Activated T-cell treated with anti-CD3 and anti-CD28 coated beads, Interleukin-2, amount 50 U/mL, for 48 hours (primary cell): ENCODE measurements at regions not wholly inside any gene's neighbourhood (a gene's known extent, or its start where the extent isn't known, plus 50 kb on each side); places are given as distances from the start of the nearest gene placed in this dataset.

Source experiments
- DNase-seq, 2 experiments: peaks; one replicate each; pipeline ENCODE4 v3.0.0-alpha.2; 2020

DNA sequence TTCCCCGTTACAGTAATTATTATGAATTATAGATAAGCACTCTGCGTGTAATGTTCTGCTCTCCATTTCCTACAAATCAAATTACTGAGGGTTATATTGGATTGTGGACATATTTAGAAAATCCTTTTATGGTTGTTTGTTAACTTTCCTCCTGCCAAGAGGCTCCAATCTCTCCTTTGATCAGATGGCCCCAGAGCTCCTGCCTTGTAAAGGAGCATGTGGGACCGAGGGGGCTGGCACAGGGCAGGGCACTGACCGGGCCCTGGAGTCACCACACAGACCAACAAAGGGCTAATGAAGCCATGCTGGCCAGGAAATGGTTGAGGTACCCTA is 415.9 kb downstream of the EFNA5 start:
- no peak for DNase-seq

DNA sequence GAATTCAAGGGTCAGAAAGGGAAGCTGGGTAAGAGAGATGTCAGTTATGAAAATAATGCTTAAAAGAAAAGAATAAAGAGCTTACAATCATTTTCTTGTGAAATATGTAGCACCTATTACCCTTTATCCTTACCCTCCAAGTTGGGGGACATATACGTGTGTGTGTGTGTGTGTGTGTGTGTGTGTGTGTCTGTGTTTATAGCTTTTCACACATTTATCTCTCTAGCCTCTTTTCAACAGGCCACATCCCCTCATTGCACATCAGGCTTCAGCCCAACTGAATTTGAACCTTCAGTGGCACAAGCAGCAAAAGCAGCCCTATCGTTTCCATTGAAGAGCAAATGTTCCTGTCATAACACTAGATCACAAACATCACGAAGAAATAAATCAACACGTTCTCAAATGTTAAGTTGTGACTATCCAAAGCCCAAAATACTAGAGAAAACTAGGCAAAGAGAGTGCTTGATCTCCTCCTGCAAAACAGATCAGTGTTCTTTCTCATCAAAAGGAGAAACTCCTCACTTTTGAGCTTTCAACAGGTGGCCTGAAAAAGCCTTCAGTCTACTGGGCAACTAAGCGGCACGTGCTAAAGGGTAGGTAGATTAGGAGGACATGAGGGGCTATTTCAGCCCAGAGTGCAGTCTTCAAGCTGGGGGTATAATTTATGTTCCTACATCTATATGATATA is 416.4 kb downstream of the EFNA5 start:
- DNase-seq, result no peak

DNA sequence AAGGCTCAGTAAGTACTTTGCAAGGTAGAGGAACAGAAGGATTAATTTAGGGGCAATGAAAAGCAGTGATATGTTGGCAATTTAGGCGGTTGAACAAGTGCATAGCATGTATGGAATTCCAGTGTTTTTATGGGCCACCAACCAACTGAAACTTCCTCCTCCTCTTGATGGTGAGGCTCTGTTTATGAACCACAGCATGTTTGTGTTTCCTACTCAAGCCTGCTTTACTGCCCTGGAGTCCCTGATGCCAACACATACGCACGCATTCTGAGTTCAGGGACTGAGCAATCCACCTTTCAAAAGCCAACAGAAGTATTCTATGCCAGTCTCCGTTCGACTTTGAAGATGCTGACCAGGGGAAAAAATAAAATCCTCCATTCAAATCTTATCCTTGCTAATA is 417.5 kb downstream of the EFNA5 start:
- no peak for DNase-seq

DNA sequence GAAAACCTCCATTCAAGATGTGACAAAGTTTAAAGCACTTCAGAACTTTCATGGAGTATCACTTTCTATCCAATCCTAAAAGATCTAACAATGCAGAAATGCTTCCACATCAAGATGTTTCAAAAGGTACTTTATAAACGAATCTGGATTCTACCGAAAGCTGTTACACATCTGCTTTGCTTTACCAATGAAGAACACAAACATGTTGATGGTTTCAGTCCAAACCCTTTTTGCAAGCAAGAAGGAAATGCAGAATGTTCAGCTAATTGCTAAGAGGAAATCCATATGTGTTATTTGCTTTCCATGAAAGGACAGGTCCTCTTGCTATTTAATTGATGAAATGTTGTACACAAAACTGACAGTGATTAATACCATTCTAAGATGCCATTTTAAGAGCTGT is 419.6 kb downstream of the EFNA5 start:
- no peak for DNase-seq

DNA sequence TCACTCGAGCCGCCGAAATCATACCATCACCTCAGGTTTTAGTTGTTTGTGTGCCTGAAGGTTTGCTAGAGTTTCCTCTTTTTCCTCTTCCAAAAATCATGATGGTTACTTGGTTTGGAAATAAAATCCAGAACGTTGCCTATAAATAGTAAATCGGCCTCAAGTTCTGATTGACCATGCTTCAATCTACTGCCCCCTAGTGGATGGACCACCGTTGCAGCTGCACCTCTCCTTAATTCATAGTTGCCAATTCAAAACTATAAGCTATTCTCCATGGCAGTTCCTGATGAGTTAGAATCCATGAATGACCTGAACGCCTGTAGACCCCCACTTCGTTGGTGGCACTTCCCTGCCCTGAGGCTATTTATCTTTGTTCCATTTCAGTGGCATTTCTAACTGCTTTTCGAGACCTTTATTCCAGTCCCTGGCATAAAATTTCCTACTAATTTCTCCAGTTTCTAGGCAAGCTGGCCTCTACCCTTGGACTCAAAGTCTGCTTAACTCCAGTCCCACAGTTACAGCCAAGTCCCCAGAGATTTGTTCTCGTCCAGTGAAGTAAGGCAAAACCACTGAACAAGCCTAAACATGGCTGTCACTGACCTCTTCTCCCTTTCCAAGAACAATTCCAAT is 422.6 kb downstream of the EFNA5 start:
- DNase-seq, result peak; percentile 55 to 56

DNA sequence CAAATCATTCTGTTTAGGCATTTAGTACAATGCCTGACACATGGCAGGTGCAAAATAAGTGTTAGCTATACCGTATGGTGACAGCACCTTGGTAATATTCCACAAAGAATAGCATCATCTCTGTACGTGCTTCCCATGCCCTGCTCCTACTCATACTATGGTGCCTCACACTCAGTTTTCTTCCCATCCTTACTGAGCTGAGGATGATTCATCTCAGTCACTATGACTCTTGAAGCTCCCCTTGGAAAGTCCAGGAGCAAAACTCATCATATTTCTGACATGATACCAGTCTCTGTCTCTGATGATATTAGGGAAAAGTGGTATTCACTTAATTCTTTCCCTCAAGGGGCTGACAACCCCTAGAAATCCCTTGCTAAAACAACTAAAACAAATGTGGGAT is 423.3 kb downstream of the EFNA5 start:
- DNase-seq, result no peak

DNA sequence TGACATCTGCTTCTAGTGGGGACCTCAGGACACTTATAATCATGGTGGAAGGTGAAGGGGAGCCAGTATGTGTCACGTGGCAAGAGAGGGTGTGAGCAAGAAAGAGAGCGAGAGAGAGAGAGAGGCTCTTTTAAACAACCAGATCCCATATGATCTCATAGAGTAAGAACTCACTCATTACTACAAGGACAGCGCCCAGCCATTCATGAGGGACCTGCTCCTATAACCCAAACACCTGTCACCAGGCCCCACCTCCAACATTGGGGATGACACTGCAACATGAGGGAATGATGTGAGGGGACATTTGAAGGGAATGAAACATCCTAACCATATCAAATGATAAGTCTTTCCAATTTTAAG is 427.5 kb downstream of the EFNA5 start:
- no peak for DNase-seq

DNA sequence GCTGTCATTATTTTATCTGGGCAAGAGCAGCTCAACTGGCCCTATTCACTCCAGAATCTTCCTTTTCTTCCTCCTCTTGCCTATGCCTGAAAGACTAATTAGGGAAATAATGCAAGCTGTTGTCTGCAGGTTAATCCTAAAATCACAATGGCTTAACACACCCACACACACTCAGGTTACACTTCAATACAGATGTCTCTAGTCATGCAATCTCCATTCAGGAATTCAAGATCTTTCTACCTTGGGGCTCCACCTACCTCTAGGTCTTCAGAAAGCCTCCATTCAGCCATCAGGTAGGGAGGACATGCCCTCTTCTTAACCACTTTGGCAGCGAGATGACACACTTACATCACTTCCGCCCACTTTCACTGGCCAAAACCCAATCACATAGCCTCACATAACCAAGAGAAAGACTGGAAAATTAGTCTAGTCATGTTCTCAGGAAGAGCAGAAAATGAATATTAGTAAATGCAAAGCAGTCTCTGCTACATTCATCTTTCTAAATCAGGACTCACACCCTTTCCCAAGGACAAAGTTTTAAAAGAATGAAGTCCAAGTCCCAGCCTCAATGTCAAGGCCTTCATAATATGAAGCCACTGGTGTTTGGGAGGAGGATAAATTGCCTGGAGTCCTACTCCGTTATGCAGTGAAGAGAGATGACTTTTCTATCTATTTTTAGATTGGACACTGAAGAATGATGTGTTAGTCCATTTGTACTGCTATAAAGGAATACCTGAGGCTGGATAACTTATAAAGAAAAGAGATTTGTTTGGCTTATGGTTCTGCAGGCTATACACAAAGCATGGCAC is 428.1 kb downstream of the EFNA5 start:
- DNase-seq, result no peak

DNA sequence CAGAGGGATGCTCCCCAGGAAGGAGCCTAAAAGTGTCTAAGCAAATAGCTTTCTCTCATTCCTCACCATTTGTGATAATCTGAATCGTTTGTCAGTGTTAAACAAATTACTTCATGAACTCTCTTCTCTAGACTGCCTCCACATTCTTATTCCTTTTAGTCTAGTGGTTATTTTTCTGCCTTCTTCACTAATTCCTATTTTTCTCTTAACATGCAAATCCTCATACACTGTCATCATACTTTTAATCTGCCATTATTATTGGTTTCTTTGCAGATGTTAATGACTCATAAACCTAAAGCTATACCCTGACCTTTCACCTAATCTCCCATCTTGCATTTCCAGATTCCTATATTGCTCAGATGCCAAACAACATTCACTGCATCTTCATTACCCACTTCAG is 428.9 kb downstream of the EFNA5 start:
- DNase-seq, result no peak

DNA sequence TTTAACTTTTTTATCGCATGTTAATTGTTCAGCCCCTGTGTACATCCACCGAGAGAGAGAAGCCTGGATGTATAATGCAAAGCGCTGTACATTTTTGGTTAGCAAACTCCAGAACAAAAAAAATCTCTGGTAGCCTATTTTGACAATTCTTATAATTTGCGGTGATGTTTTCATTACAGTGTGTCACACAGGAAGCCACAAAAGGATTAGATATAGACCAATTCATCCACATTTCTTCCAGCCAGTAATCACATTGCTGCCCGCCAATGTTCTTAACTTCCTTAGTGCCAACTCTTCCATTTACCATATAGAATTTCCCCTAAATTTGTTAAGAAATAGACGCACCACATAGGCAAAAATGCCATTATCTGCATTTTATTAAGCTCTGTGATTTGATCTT is 435.6 kb downstream of the EFNA5 start:
- DNase-seq, result no peak

DNA sequence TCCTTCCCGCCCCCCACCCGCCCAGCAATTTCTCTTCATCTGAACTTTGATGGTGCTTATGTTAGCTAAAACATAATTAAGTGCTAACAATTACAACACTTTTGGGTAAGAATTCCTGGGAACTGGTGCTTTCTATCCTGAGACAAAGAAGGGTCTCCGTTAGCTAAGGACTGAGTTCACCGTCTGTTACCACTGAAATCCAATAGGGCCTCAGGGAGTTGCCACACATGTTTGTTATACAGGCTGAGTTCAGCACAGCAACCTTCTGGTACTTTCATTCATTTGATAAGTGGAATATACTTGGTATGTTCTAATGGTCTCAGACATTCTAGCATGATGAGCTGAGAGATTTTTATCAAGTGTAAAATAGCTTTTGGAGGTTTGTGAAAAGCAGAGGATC is 437.9 kb downstream of the EFNA5 start:
- no peak for DNase-seq

DNA sequence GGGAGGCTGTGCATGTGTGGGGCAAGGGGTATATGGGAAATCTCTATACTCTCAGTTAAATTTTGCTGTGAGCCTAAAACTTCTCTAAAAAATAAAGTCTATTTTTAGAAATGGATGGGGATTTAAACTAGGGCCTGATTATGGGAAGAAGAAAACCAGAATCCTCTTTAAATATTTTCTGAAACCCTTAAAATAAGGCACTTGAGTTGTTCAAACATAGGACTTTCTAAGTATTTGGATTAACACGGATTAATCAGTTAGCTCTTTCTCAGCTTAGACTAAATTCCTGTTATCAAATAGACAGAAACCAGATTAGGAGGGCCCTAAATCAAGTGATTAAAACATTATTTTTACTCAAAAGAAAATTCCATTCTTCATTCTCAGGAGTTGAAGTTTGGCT is 438.4 kb downstream of the EFNA5 start:
- DNase-seq, result no peak

DNA sequence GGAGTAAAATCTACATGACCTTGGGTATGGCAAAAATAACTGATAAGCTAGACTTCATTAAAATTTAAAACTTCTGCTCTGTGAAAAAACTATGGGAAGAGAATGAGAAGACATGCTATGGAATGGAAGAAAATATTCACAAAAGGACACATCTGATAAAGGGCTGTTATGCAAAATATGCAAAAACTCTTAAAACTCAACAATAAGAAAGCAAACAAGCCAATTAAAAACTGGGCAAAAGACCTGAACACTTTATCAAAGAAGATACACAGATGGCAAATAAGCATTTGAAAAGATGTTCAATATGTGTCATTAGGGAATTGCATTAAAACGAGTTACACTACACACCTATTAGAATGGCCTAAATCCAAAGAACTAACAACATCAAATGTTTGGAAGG is 439.5 kb downstream of the EFNA5 start:
- no peak for DNase-seq

DNA sequence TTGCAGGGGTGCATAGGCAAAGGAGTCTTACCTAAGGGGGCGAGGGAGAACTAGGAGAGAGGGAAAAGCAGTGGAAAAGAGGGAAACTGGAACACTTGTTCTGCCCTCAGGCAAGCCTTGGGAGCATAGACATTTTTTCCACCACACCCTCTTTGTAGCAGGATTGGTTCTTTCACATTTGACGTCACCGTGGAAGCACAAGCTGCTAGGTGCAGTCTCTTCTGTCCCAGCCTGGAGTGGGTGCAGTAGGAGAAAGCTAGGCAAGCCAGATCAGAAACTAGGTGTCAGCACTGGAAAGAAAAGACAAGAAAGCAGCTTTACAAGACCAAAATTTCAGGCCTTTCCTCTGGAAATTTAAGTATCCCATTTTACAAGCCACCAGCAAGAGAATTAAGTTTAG is 440.4 kb downstream of the EFNA5 start:
- no peak for DNase-seq

DNA sequence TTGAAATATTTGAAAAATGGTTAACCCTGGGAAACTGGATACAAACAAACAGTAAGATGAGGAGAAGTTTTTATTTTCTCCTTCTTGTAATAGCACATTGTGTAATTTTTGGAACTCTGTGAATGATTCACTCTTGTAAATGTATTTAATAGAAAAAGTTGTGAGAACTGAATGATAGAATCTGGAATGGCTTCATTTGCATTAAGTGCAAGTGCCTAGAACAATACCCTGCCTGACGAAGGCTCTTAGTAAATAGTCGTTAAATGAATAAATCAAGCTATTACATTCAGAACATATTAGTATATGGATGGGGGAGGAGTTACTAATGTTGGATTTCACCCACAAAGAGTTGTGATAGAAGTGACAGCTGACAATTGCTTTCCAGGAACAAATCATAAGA is 442.5 kb downstream of the EFNA5 start:
- no peak for DNase-seq

DNA sequence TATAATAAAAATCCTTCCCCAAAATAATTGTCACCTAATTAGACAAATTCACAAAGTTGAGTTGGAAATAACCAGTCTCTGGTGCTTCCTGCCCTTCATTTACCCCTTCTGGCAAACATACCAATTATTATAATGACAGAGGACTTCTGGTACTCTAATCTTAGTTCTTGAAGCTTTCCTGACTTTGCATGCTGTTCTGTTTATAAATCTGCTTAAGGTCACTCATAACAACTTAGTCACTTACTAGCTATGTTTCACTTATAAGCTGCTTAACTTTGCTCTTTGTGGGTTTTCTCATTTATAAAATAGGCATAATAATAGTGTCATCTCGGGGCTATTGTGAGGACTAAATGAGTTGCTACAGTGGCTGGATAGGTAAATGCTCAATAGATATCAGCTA is 446.5 kb downstream of the EFNA5 start:
- no peak for DNase-seq

DNA sequence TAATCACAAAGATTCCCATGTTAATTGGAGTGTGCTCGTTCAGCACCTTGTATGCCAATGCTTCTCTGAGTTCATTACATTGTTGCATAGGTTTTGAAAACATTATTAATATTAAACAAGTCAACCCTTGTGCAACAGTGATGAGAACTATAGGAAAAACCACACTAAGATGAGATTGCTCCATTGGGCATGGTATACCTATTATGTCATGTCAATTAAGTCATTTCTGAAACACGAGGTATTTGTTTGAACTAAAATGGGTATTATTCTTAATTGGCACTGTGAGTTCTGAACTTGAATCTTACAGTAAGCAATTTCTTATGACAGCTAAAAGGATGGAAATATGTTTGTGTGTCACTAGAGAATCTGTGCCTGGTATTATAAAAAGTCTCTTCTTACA is 447.7 kb downstream of the EFNA5 start:
- no peak for DNase-seq

DNA sequence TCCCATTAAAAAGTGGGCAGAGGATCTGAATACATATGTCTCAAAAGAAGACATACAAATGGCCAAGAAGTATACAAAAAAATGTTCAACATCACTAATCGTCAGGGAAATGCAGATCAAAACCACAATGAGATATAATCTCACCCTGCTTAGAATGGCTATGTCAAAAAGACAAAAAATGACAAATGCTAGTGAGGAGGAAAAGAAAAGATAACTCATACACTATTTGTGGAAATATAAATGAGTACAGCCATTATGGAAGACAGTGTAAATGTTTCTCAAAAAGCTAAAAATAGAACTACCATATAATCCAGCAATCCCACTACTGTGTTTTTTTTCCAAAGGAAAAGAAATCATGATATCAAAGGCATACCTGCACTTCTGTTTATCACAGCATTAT is 450.7 kb downstream of the EFNA5 start:
- DNase-seq, result no peak

DNA sequence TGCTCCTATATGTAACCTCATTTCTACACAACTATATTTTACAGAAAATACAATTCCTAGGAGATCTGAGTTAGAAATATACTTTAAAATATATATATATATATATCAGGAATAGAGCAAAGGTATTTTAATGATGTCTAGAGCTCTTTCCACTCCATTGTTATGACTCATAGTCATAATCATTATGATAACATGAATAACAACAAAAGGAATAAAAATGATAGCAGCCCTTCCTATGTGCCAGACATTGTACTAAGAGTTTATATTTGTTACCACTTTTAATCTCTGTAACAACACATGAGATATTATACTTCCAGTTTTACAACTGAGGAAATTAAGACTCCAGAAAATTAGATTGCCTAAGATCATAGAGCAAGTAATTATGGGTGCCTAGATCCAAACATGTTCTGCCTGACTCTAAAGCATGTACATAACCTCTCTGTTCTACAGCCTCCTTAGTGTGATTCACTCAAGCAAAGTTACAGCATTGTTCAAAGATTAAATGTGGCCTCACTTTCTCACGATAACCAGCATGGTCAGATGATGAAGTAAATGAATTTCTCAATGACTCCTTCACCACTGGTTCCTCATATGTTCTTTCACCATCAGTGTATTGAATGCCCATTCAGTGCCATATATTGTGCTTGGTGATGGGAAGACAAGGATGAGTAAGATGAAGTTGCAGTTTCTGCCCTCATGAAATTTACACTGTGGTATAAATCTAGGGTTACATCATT is 452.1 kb downstream of the EFNA5 start:
- DNase-seq, result no peak

DNA sequence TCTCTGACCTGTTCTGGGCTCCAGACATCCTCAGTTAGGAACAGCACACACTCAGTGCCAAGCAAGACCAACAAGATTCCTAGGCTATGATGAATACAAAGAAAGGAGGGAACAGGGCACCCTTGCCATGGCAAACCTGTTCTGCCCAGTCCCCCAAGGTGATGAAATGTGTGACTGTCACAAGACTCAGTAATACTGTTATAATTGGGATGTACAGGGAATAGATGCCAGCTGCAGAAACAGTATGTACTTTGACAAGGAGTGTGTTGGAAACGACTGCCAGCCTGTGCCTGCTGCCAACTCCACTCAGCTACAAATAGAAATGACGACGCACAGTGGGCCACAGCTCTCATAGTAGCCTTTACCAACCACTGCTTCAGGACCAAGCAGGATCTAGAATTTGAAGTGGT is 453.0 kb downstream of the EFNA5 start:
- no peak for DNase-seq

DNA sequence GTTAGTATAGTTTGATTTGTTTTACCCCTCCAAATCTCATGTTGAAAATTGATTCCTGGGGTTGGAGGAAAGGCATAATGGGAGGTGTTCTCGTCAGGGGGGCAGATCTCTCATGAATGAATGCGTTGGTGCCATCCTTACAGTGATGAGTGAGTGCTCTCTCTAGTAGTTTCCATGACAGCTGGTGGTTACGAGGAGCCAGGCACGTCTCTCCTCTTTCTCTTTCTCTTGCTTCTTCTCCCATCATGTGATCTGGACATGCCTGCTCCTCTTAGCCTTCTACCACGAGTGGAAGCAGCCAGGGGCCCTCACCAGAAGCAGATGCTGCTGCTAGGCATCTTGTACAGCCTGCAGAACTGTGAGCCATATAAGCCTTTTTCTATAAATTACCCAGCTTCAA is 454.1 kb downstream of the EFNA5 start:
- DNase-seq, result no peak

DNA sequence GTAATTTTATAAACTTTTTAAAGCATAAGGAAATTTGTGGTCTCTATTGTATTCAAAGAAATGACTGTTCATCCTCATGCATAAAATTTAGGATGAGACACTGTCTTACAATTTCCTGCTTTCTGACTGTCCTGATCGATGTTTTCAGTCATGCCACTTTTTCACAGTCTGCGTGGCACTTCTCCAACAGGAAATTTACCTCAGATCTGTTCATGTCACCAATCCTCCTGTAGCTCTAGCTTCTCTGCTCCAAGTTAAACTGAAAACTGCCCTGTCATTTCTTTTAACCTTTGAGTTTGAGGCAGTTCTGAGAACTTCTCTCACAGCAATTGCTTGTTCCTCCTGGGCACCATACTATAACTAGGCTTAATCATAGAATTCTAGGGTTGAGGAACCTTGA is 455.1 kb downstream of the EFNA5 start:
- DNase-seq, result no peak

DNA sequence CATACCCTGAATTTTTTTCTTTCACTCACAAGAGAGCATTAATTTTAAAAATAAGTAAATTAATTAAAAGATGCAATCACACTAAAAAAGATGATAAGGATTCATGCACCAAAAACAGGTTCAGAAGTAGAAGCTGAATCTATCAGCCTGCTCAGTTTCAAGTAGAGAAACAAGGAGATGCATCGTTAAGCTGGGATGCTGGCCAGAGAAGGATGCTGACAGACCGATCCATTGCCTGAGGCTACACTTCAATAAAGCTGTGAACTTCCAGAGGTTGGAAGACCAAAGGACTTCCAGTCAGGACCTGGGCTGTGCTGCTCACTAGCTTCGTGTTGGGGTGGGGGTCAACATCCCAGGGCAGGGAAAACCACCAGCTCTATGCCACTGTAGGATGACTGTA is 457.7 kb downstream of the EFNA5 start:
- DNase-seq, result no peak

DNA sequence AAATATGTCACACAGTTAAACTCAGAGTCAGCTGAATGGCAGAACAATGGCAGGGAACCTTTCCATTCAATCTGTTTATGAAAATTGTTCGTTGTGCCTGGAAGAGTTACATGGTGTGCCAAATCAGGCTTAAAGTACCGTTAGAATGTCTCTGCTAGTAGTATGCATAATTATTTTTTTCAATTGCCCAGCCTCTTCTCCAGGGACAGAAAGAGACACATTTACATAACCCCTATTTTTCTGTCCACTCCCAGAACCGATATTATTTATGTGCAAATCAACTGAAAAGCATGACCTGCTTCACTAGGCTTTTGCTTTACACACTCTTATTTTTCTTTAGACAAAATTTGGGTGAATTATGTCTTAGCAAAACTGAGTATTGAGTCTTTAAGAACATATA is 459.1 kb downstream of the EFNA5 start:
- DNase-seq, result no peak
